Mesodermal cell (in vitro differentiated cells): ENCODE measurements at regions not wholly inside any gene's neighbourhood (a gene's known extent, or its start where the extent isn't known, plus 50 kb on each side); places are given as distances from the start of the nearest gene placed in this dataset.

Source experiments
- H3K27ac ChIP-seq: 2 replicates; pipeline ENCODE4 v1.7.0; 2013; ENCODE audit warnings: mild to moderate bottlenecking, low read depth, low read length, moderate library complexity; ENCODE audit not compliant: severe bottlenecking
- H3K36me3 ChIP-seq: 2 replicates; pipeline ENCODE4 v1.7.1; 2013; ENCODE audit warnings: mild to moderate bottlenecking, low read length, moderate library complexity; ENCODE audit not compliant: control insufficient read depth, insufficient read depth
- H3K4me1 ChIP-seq: one replicate; pipeline ENCODE4 v1.7.1; 2013; ENCODE audit warnings: mild to moderate bottlenecking, low read length; ENCODE audit not compliant: insufficient read depth, control insufficient read depth, poor library complexity, severe bottlenecking
- H3K4me3 ChIP-seq: 2 replicates; pipeline ENCODE4 v1.7.0; 2013; ENCODE audit warnings: low read length, control low read depth, mild to moderate bottlenecking; ENCODE audit not compliant: insufficient read depth, poor library complexity, severe bottlenecking; ENCODE audit errors: extremely low read depth
- H3K9me3 ChIP-seq: 2 replicates; pipeline ENCODE4 v1.7.1; 2013; ENCODE audit warnings: mild to moderate bottlenecking, low read length, moderate library complexity; ENCODE audit not compliant: control insufficient read depth
- WGBS, 2 experiments: methylation state at CpG; one replicate each; pipeline ENCODE4 v1.1.5; 2013; ENCODE audit warnings: missing lambda C conversion rate in 2 of 2; ENCODE audit not compliant: insufficient coverage in 2 of 2; 5-methylcytosine and 5-hydroxymethylcytosine counted together

GRCh38 chr16:55001931-55002330 lies 71.3 kb downstream of the IRX5 start:
- Histone ChIP-seq H3K4me3 (no peak overlapping the region), H3K9me3 (no peaks in the 10 kb centered on the region), H3K36me3 (no peaks in the 10 kb centered on the region), H3K27ac (no peak overlapping the region), H3K4me1 (no peaks in the 10 kb centered on the region)
- 100% methylated on average over 1 of the region's 1 CpG for WGBS, 2 experiments

- no peaks in the 10 kb centered on the region for H3K36me3 ChIP-seq
- WGBS, 2 experiments, result 93 to 100% methylated on average over 3 to 4 of the region's 5 CpGs
- no peaks in the 10 kb centered on the region for H3K4me1 ChIP-seq
- H3K9me3 ChIP-seq, result no peaks in the 10 kb centered on the region
- H3K27ac ChIP-seq, result no peak overlapping the region
- H3K4me3 ChIP-seq, result no peak overlapping the region
Measured at GRCh38 chr16:55002419-55002818, 71.8 kb downstream of the IRX5 start.

GRCh38 chr16:55003306-55003705 lies 72.6 kb downstream of the IRX5 start:
- WGBS, 2 experiments, result 60 to 83% methylated on average over 1 to 2 of the region's 2 CpGs
- H3K9me3 ChIP-seq, result no peaks in the 10 kb centered on the region

GRCh38 chr16:55003916-55004315 lies 73.3 kb downstream of the IRX5 start:
- H3K36me3 ChIP-seq, result no peaks in the 10 kb centered on the region
- no peak overlapping the region for H3K27ac ChIP-seq
- H3K4me1 ChIP-seq, result no peaks in the 10 kb centered on the region
- 93 to 94% methylated on average over 10 to 11 of the region's 12 CpGs for WGBS, 2 experiments
- H3K9me3 ChIP-seq, result no peaks in the 10 kb centered on the region
- no peak overlapping the region for H3K4me3 ChIP-seq

More at GRCh38 chr16:55003306-55003705, 72.6 kb downstream of the IRX5 start:
- Histone ChIP-seq H3K4me3 (no peak overlapping the region), H3K27ac (no peak overlapping the region), H3K4me1 (no peaks in the 10 kb centered on the region), H3K36me3 (no peaks in the 10 kb centered on the region)

GRCh38 chr16:55007504-55007903 lies 76.8 kb downstream of the IRX5 start:
- no peaks in the 10 kb centered on the region for H3K36me3 ChIP-seq
- H3K9me3 ChIP-seq, result no peaks in the 10 kb centered on the region
- H3K27ac ChIP-seq, result no peak overlapping the region
- no peak overlapping the region for H3K4me3 ChIP-seq
- WGBS, 2 experiments, result 89 to 94% methylated on average over 4 to 6 of the region's 8 CpGs
- H3K4me1 ChIP-seq, result no peaks in the 10 kb centered on the region

- no peak overlapping the region for H3K27ac ChIP-seq
- H3K4me1 ChIP-seq, result no peaks in the 10 kb centered on the region
- no peak overlapping the region for H3K4me3 ChIP-seq
- WGBS, 2 experiments, result 89 to 94% methylated on average over 13 to 14 of the region's 15 CpGs
- H3K9me3 ChIP-seq, result no peaks in the 10 kb centered on the region
- H3K36me3 ChIP-seq, result no peaks in the 10 kb centered on the region
Measured at GRCh38 chr16:55008836-55009510, 78.3 kb downstream of the IRX5 start.

- Histone ChIP-seq H3K36me3 (no peaks in the 10 kb centered on the region), H3K4me3 (no peak overlapping the region), H3K9me3 (no peaks in the 10 kb centered on the region), H3K4me1 (no peaks in the 10 kb centered on the region), H3K27ac (no peak overlapping the region)
- WGBS, 2 experiments, result 89 to 90% methylated on average over 6 to 7 of the region's 10 CpGs
Measured at GRCh38 chr16:55009581-55009980, 78.9 kb downstream of the IRX5 start.

- no peaks in the 10 kb centered on the region for H3K4me1 ChIP-seq
- H3K27ac ChIP-seq, result no peak overlapping the region
- H3K9me3 ChIP-seq, result no peaks in the 10 kb centered on the region
- no peak overlapping the region for H3K4me3 ChIP-seq
- 74% methylated on average over 10 to 11 of the region's 14 CpGs for WGBS, 2 experiments
- no peaks in the 10 kb centered on the region for H3K36me3 ChIP-seq
Measured at GRCh38 chr16:55010492-55011160, 80.0 kb downstream of the IRX5 start.

- H3K4me3 ChIP-seq, result no peak overlapping the region
- no peaks in the 10 kb centered on the region for H3K36me3 ChIP-seq
- H3K4me1 ChIP-seq, result no peaks in the 10 kb centered on the region
- 100% methylated on average over 1 of the region's 2 CpGs; no CpG with 5 or more reads in 1 of the 2 experiments for WGBS, 2 experiments
- no peak overlapping the region for H3K27ac ChIP-seq
- H3K9me3 ChIP-seq, result no peaks in the 10 kb centered on the region
Measured at GRCh38 chr16:55012362-55012761, 81.7 kb downstream of the IRX5 start.

GRCh38 chr16:55012793-55013192 lies 82.1 kb downstream of the IRX5 start:
- Histone ChIP-seq H3K9me3 (no peaks in the 10 kb centered on the region), H3K36me3 (no peaks in the 10 kb centered on the region), H3K4me3 (no peak overlapping the region), H3K27ac (no peak overlapping the region), H3K4me1 (no peaks in the 10 kb centered on the region)
- 91 to 100% methylated on average over 2 to 5 of the region's 6 CpGs for WGBS, 2 experiments

GRCh38 chr16:55014022-55014421 lies 83.4 kb downstream of the IRX5 start:
- no peaks in the 10 kb centered on the region for H3K4me1 ChIP-seq
- no peak overlapping the region for H3K4me3 ChIP-seq
- 80 to 100% methylated on average over 1 to 3 of the region's 4 CpGs for WGBS, 2 experiments
- H3K9me3 ChIP-seq, result no peaks in the 10 kb centered on the region
- no peaks in the 10 kb centered on the region for H3K36me3 ChIP-seq
- H3K27ac ChIP-seq, result no peak overlapping the region
